SK-N-SH treated with all-trans-retinoic acid at 6 μM for 48 hours (cell line): ENCODE measurements at regions not wholly inside any gene's neighbourhood (a gene's known extent, or its start where the extent isn't known, plus 50 kb on each side); places are given as distances from the start of the nearest gene placed in this dataset.

ENCODE experiments used
- ATAC-seq: fragments of 200-7000 bp; cut with Tn5 transposase; 3 replicates; pipeline ENCODE4 v1.9.1; 2020; ENCODE audit warnings: mild to moderate bottlenecking, moderate library complexity
- ARNTL ChIP-seq: fragments of 450-650 bp; formaldehyde crosslinking; IDR thresholded peaks from 2 replicates; pipeline ENCODE4 v1.5.0; 2020; ENCODE audit warnings: low read depth, mild to moderate bottlenecking, moderate library complexity, borderline replicate concordance
- BACH2 ChIP-seq: fragments of 250-450 bp; sonication (Bioruptor Pico); IDR thresholded peaks from 2 replicates; pipeline ENCODE4 v1.9.0; 2021; ENCODE audit warnings: mild to moderate bottlenecking, borderline replicate concordance
- CREB5 ChIP-seq: fragments of 250-450 bp; sonication (Bioruptor Pico); IDR thresholded peaks from 2 replicates; pipeline ENCODE4 v1.5.1; 2020; ENCODE audit warnings: low read depth, mild to moderate bottlenecking, moderate library complexity
- CSDC2 ChIP-seq: fragments of 250-450 bp; sonication (Bioruptor Pico); IDR thresholded peaks from 2 replicates; pipeline ENCODE4 v1.5.0; 2020; ENCODE audit warnings: mild to moderate bottlenecking, moderate library complexity
- CSRNP3 ChIP-seq: fragments of 250-450 bp; sonication (Bioruptor Pico); IDR thresholded peaks from 2 replicates; pipeline ENCODE4 v1.5.1; 2021; ENCODE audit warnings: mild to moderate bottlenecking, moderate library complexity
- ESRRG ChIP-seq: fragments of 250-450 bp; sonication (Bioruptor Pico); IDR thresholded peaks from 2 replicates; pipeline ENCODE4 v1.6.1; 2021; ENCODE audit warnings: mild to moderate bottlenecking
- ISL1 ChIP-seq: fragments of 250-450 bp; sonication (Bioruptor Pico); IDR thresholded peaks from 2 replicates; pipeline ENCODE4 v2.1.2; 2022; ENCODE audit warnings: mild to moderate bottlenecking, moderate library complexity
- PATZ1 ChIP-seq: fragments of 250-450 bp; sonication (Bioruptor Pico); IDR thresholded peaks from 2 replicates; pipeline ENCODE4 v1.8.0; 2020; ENCODE audit warnings: mild to moderate bottlenecking, moderate library complexity, borderline replicate concordance
- POU6F1 ChIP-seq: fragments of 250-450 bp; sonication (Bioruptor Pico); IDR thresholded peaks from 2 replicates; pipeline ENCODE4 v1.8.0; 2021; ENCODE audit warnings: low read depth, mild to moderate bottlenecking, moderate library complexity, borderline replicate concordance
- PPARA ChIP-seq: fragments of 250-450 bp; sonication (Bioruptor Pico); IDR thresholded peaks from 2 replicates; pipeline ENCODE4 v1.5.0; 2020; ENCODE audit warnings: mild to moderate bottlenecking, borderline replicate concordance
- RARB ChIP-seq: fragments of 250-450 bp; sonication (Bioruptor Pico); IDR thresholded peaks from 2 replicates; pipeline ENCODE4 v1.8.0; 2021; ENCODE audit warnings: mild to moderate bottlenecking, moderate library complexity
- SNAI2 ChIP-seq: fragments of 250-450 bp; sonication (Bioruptor Pico); IDR thresholded peaks from 2 replicates; pipeline ENCODE4 v1.5.0; 2020; ENCODE audit warnings: mild to moderate bottlenecking, moderate library complexity
- TCF4 ChIP-seq: fragments of 250-450 bp; sonication (Bioruptor Pico); IDR thresholded peaks from 2 replicates; pipeline ENCODE4 v1.8.0; 2021; ENCODE audit warnings: mild to moderate bottlenecking, moderate library complexity, borderline replicate concordance
- TOX ChIP-seq: fragments of 250-450 bp; sonication (Bioruptor Pico); IDR thresholded peaks from 2 replicates; pipeline ENCODE4 v1.8.0; 2021; ENCODE audit warnings: mild to moderate bottlenecking, moderate library complexity, borderline replicate concordance
- TSHZ2 ChIP-seq: fragments of 250-450 bp; sonication (Bioruptor Pico); IDR thresholded peaks from 2 replicates; pipeline ENCODE4 v1.5.0; 2020; ENCODE audit warnings: mild to moderate bottlenecking, moderate library complexity
- ZC3H10 ChIP-seq: fragments of 250-450 bp; sonication (Bioruptor Pico); IDR thresholded peaks from 2 replicates; pipeline ENCODE4 v1.5.1; 2021; ENCODE audit warnings: mild to moderate bottlenecking, moderate library complexity
- ZFP3 ChIP-seq: fragments of 250-450 bp; sonication (Bioruptor Pico); IDR thresholded peaks from 2 replicates; pipeline ENCODE4 v1.5.0; 2020; ENCODE audit warnings: mild to moderate bottlenecking, moderate library complexity
- ZFP30 ChIP-seq: fragments of 450-650 bp; formaldehyde crosslinking; IDR thresholded peaks from 2 replicates; pipeline ENCODE4 v1.5.0; 2022; ENCODE audit warnings: mild to moderate bottlenecking, moderate library complexity
- ZNF565 ChIP-seq: fragments of 450-650 bp; formaldehyde crosslinking; conservative IDR thresholded peaks from 2 replicates; pipeline ENCODE4 v1.5.0; 2020; ENCODE audit warnings: low read depth, mild to moderate bottlenecking, moderate library complexity
- ZNF70 ChIP-seq: fragments of 450-650 bp; formaldehyde crosslinking; IDR thresholded peaks from 2 replicates; pipeline ENCODE4 v1.5.0; 2020; ENCODE audit warnings: mild to moderate bottlenecking, moderate library complexity
- ZNF8 ChIP-seq: fragments of 450-650 bp; formaldehyde crosslinking; IDR thresholded peaks from 2 replicates; pipeline ENCODE4 v1.5.0; 2020; ENCODE audit warnings: mild to moderate bottlenecking, moderate library complexity

GRCh38 chr5:23007762-23008161 lies 154.6 kb upstream of the CDH12 start:
- ATAC-seq = no peak
- TF ChIP-seq CSDC2 = no peak
- TF ChIP-seq ZFP3 = no peak
- TF ChIP-seq ISL1 (CRISPR knock-in tag) = no peak
- TF ChIP-seq PATZ1 = no peak
- TF ChIP-seq CREB5 (CRISPR knock-in tag) = no peak

GRCh38 chr5:23007236-23007635 lies 154.1 kb upstream of the CDH12 start:
- TF ChIP-seq ZNF8 (CRISPR knock-in tag) (no peak), RARB (no peak), ARNTL (CRISPR knock-in tag) (no peak), CSDC2 (no peak), POU6F1 (CRISPR knock-in tag) (no peak), CREB5 (CRISPR knock-in tag) (no peak), CSRNP3 (CRISPR knock-in tag) (no peak), ESRRG (CRISPR knock-in tag) (no peak), ZC3H10 (CRISPR knock-in tag) (no peak), ZFP3 (no peak), PPARA (CRISPR knock-in tag) (no peak), SNAI2 (no peak), TOX (CRISPR knock-in tag) (no peak), ZNF70 (CRISPR knock-in tag) (no peak), ISL1 (CRISPR knock-in tag) (no peak), TSHZ2 (no peak), ZFP30 (CRISPR knock-in tag) (no peak)
- no peak for ATAC-seq

- ATAC-seq = no peak
- TF ChIP-seq PATZ1 (no peak), BACH2 (CRISPR knock-in tag) (no peak), ZNF565 (CRISPR knock-in tag) (no peak), TCF4 (CRISPR knock-in tag) (no peak), ZNF8 (CRISPR knock-in tag) (no peak), RARB (no peak), ISL1 (CRISPR knock-in tag) (no peak), ZNF70 (CRISPR knock-in tag) (no peak)
These were observed 148.0 kb upstream of the CDH12 start for GRCh38 chr5:23001120-23001519.
